HG03558 (cell line): ENCODE measurements at regions not wholly inside any gene's neighbourhood (a gene's known extent, or its start where the extent isn't known, plus 50 kb on each side); places are given as distances from the start of the nearest gene placed in this dataset.

ENCODE experiments used
- ATAC-seq: cut with Tn5 transposase; IDR thresholded peaks from one replicate; pipeline ENCODE4 v1.9.1; 2021; ENCODE audit warnings: moderate number of reproducible peaks; ENCODE audit not compliant: unreplicated experiment; ENCODE audit errors: extremely low read depth

DNA sequence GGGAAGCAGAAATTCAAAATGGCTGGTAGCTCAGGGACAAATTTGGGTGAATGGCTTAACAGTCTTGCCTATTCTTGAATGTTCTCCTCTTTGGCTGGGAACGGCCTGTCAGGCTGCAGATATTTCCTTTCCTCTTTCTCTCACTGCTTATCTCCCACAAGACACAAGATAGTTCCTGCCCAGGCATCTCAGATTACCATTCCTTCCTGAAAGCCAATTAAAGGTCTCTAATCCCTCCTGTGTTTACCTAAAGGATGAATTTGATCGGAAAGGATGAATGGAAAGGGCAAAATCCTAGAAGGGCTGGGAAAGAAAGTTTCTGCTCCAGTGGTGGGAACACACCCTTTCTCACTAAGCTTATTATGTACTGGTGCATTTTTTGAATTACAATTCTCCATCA lies 95.9 kb upstream of the JAG1 start:
- ATAC-seq = no peak

DNA sequence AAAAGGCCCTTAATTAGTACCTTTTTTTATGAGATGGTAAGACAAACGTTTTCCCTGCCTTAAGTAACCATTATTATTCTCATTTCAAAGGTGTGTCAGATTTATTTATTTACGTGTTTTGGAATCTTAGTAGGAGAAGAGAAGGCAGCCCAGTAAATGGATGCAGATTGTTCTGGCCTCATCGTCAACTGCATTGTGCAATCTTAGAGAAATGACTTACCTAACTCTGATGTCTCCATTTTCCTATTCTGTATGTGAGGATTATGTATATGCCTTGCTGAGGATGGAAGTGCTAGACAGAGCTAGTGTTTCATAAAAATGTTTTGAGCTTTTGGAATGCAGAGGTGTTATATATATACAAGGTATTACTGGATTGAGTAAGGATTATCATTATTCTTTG lies 97.0 kb upstream of the JAG1 start:
- ATAC-seq = no peak

DNA sequence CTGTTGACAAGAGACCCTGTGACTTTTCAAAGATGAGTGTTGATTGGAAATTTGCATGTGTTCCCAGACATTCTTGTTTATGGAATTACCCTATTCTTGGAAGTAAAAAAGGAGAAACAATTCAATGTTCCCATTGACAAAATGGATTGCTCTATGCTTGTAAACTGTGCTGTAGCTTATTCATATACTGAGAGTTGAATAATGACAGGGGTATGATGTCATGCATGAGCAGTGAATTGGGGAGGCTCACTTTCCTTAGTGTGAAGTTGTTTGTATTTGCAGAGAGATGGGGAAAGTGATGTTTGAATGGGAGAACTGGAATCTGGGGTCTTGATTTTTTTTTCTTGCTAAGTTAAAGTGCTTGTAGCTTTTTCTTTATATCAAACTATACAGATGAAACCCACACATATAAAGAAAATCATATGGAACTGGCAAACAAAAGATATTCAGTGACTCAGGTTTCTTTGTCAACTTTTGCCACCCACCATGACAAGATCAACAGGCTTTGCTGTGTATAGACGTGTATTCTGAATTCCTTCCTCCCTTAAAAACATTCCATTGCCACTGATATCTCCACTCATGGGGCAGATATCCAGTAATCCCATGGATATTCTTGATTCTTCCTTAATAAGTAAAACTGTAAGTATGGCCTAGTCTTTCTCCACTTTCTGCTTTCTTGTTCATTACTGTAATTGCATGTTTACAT lies 97.8 kb upstream of the JAG1 start:
- no peak for ATAC-seq

DNA sequence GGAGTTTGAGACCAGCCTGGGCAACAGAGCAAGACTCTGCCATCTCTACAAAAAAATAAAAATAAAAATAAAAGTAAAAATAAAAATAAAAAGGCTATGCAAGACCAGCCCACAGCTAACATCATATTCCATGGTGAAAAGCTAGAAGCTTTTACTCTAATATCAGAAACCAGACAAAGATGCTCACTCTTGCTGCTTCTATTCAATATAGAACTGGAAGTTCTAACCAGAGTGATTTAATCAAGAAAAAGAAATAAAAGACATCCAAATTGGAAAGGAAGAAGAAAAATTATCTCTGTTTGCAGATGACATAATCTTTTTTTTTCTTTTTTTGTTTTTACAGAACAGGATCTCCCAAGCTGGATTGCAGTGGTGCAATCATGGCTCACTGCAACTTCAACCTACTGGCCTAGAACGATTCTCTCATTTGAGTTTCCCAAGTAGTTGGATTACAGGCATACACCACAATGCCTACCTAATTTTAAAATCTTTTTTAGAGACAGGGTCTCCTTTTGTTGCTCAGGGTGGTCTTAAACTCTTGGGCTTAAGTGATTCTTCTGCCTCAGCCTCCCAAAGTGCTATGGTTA lies 100.7 kb upstream of the JAG1 start:
- ATAC-seq = no peak

DNA sequence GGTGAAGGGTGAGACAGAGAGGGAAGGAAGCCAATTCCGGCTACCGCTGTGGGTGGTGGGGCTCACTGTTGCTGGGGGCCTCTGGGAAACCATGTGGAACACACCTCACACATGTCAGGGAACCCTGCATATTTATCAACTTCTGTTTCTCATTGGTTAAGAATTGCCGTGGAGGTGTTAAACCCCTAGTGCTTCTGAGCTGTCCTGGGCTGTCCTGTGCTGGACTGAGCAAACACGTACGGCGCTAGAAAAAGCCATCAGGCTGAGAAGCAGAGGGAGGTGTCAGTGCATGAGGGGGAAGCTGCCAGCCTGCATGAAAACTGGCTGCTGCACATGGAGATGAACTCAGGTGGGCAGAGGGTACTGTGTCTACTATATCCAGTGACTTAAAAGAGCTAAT lies 103.9 kb upstream of the JAG1 start:
- ATAC-seq = no peak

DNA sequence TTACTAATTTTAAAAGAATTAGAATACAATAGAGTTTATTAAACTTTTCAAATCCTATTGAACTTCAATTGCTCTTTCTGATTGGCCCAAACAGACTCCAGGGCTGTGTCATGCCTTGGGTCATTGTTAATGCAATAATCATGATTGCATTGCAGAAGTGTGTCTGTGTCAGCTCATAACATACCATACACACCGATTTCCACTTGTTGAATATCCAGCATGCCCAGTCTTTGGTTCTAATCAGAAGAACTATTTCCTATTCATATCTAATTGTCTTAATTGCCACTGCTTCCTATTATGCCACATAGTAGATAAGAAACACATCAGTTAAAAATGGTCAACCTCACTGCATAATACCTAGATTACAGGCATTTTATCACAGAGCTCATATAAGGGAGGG lies 106.1 kb upstream of the JAG1 start:
- no peak for ATAC-seq

DNA sequence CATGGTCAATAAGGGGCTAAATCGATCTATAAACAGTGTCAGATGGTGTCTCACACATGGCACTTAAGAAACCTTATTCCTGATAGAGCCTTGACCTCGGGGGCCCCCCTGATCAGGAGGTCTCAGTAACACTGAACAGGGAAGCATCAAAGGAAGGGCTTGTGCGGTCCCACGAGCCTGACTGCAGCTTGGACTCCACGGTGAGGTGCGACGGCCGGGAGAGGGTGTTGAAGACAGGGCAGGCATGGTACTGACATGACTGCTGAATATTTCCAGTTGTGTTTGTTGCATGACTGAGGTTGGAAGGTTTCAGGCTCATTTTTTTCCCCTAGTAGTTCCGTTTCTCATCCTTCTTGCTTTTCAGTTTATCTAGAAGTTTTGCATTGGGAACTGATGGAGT lies 107.1 kb upstream of the JAG1 start:
- no peak for ATAC-seq

DNA sequence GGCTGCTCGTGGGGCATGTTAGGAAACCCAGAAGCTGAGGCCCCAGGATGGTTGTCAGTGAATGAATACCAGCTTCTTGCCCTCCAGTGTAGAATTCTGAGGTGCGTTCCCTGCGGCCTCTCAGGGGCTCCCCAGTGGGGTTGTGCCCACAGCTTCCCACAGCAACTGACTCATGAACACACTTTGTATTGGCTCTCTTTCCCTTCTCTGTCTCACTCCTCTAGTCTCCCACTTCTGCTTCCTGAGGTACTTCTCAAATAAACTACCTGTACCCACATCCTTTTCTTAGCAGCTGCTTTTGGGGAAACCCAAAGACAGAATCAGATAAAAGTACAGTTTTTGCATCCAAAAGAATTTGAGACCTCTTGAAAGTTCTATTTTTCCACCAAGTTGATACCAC lies 107.7 kb upstream of the JAG1 start:
- no peak for ATAC-seq

DNA sequence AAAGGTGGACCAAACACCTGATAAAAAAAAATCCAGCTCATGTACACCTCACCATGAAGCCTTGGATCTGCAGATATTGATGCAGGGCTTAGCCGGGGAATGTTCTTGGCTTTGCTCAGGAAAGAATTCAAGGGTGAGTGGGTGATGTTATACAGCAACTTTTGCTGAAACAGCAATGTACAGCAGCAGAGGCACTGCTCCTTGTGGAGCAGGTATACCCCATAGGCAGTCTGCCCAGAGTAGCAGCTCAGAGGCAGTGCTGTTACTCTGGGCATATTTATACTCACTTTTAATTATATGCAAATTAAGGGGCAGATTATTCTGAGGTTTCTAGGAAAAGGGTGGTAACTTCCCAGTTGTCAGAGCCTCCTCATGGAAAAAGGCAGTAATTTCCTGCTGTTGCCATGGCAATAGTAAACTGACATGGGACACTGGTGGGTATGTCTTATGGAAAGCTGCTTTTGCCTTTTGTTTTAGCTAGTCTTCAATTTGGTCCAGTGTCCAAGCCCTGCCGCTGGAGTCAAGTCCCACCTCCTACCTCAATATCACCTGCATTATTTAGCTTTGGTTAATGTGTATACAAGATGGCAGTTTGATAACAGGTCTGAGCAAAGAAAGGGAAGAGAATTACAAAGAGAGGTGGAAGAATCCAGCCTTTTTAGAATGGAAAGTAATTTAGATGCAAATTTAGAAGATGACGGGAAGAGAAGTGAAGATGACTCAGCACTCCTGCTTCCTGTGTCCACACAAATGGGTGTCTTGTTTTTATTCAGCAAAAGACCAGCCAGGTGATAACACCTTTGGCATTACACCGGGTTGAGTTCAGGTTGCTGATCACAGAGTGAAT lies 110.1 kb upstream of the JAG1 start:
- no peak for ATAC-seq

DNA sequence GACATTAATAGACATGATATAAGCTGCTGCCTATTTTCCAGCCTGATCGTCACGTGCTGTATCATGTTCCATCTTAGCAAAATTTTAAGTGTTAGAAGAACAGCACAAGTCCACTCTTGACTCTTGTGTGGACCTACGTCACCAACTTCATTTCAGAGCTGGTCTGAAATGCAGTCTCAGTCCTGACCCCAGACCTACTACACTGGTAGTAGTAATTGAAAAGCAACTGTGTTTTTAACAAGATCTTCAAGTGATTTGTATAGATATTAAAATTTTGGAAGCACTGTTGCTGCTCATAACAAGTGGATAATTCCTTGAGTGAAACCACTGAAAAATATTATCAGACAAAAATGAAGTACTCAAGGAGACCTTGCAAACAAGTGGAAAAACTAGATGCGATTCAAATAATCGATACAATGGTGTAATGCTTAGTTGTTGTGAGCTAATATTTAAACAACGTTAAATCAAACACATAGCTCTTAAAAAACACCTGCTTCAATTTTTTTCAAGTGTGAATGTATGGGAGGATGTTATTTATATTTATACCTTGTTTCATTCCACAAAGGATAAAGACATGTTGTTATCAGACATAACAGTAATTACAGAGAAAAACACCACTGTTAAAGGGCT lies 110.9 kb upstream of the JAG1 start:
- no peak for ATAC-seq

DNA sequence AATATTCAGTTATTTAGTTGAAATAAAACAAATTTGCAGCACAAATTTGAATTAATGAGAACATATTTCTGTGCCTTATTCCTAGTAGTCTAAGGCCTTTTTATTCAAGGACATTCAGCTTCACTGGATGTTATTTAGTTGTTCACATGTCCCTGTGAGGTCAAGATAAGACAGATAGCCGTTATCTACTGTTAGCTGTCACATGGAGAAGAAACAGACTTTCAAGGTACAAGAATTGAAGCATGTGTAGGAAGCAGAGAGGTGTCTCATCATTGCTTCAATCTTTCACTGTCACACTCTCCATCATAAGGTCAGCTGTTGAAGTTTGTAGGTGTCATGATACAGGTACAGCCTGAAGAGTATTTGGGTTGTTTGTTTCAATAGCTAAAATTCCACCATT lies 112.9 kb upstream of the JAG1 start:
- ATAC-seq = no peak

DNA sequence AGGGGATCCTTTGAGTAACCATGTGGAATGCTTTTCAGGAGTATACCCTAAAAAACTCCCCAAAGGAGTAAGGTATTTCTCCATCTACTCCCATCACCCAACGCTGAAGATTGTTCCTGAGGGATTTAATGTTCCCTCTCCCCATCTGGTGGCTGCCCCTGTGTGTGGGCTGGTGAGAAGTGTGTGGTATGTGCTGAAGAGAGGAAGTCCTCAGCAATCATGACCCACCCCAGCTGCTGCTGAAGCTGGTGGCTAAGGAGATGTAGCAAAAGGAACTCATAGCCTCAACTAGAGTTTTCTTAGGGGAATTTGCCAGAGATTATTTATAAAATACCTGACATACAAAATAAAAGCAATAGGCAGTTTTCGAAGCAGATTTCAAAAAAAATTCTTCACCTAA lies 114.3 kb upstream of the JAG1 start:
- no peak for ATAC-seq

DNA sequence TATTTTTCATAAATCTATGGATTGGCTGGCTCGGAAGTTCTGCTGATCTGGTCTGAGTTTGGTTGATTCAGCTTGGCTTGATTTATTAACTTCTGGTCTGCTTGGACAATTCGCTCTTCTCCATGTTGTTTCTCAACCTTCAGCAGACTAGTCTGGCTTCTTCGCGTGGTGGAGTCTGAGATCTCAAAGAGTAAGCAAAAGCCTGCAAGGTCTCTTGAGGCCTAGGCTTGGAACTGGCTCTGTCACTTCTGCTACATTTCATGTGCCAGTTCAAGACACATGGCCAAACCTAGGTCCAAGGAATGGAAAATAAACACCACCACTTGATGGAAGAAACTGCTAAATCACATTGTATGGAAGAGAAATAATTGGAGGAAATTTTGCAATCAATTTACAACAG lies 115.1 kb upstream of the JAG1 start:
- no peak for ATAC-seq

DNA sequence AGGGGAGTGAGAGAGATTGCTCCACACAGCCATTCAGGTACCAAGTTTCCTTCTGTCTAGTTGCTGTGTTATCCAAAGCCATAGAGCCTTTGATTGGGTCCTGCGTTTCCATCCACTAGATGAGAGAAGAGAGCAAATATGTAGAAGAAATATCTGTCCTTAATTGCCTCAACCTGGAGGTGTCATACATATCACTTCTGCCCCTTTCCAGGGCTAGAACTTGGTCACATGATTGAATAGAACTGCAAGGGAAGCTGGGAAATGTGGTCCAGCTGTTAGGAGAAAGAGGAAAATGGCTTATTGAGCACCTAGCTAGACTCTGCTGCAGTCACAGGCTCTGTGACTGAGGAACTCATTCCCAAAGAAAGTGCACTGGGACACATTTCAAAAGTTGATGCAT lies 115.6 kb upstream of the JAG1 start:
- ATAC-seq = no peak

DNA sequence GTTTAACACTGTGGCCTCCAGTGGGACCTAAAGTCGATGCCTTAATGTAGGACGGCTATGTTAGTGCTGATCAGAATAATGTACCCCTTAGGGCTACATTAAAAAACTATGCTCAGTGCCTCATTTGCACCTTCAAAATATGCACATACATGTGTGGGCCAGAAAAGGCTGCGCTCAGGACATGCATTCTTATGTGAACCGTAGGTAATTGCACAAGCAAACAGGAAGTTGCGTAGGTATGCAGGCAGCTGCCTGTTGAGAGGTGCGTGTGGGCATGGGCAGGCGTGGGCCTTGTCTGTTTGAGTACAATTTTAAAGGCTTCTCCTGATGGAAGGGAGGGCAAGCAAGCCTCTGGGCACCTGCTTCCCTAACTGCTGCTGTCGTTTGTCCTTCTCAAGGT lies 116.2 kb upstream of the JAG1 start:
- ATAC-seq = no peak

DNA sequence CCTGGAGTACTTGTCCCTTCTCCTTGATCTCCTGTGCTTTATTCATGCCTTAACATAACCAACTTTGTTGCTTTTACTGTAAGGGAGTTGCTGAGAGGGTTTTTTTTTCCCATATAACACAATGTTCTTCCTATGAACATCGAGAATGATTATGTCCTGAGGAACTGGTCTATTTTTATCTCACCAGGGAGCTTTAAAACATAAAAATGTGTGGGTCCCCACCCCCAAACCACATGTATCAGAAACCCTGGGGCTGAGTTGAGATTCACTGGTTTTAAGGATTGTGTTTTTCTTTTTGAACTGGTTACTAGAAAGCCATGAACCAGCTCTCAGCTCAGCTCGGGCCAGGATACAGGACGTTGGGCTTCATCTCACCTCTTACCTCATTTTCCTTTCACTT lies 118.5 kb upstream of the JAG1 start:
- ATAC-seq = no peak

DNA sequence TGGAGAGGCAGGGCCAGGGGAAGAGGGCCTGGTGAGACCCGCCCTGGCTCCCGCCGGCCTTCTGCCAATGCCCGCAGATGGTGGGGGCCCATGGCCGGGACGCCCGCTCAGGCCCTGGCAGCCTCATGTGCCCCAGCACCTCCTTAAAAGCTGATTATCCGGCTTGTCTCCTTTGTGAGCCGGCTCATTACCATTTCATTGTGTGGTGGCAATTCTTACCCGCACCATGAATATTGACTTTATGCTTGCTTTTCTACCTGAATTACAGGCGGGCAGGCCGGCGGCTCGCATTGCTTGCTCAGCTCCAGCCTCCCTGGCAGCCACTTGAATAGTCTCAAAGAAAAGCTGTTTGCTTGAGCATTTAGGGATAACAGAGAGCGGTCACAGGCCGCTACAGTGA lies 120.0 kb upstream of the JAG1 start:
- ATAC-seq = no peak

DNA sequence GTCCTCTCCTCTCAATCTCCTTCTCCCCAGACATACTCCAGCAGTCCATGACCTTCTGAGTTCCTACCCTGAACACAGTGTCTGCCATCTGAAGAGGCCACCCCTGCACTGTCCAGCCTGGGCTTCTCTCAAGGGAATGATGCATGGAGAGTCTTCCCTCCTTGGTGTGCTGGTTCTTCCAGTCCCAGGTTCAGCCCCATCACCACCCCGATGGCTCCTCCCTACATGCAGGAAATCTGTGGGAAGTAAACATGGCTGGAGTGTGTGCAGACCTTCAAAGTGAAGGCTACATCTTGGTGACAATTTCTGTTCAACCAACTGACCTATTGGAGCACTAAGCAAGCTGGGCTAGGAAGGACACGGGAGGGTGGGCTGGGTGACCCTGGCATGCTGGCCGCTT lies 121.0 kb upstream of the JAG1 start:
- ATAC-seq = no peak

DNA sequence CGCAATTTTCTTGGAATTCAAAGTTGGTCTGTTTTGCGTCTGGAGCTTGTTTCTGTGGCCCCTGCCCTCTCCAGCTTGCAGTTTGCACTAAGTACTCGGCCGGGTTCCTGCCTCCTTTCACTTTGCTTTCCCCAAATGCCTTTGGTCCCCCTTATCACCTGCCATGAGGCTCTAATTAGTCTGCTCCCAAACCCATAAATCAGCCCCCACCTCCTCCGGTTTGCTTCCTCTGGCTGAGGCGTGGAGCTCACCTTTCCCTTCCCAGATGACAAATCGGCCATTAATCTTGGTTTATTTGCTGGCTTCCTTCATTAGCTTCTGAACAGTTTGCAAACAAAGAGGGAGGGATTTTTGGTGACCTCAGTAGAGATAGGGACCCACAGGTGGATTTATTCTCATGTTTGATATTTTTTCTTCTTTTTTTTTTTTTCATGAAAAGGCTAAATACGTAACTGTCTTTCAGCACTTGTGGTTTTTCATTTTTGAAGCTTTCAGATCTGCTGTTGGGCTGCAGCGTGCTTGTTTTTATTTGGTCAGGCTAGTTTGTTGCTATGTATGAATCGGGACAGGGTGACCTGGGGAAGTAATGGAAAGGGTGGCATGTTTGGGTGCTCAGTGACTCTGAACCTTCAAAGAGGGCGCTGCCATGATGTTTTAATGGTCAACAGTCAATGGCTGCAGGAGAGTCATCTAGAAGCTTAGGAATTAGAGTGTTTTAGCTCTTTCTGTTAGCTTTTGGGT lies 121.7 kb upstream of the JAG1 start:
- ATAC-seq = no peak

DNA sequence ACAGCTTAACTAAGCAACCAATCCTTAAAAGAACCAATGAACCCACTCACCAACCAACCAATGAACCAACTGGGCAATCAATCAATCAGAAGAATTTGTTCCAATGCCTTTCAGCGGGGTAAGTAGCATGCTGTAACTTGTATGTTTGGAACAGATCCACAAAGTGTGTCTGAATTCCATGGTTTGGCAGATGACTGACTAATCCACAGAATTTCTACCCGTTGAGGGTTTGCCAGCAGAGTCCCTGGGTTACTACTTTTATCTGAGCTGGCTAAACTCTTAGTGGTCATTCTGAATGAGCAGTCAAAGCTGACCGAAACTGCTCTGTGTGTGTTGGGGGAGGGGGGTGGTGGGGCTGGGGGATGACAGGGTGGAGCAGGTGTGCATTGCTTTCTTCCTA lies 125.0 kb upstream of the JAG1 start:
- no peak for ATAC-seq

DNA sequence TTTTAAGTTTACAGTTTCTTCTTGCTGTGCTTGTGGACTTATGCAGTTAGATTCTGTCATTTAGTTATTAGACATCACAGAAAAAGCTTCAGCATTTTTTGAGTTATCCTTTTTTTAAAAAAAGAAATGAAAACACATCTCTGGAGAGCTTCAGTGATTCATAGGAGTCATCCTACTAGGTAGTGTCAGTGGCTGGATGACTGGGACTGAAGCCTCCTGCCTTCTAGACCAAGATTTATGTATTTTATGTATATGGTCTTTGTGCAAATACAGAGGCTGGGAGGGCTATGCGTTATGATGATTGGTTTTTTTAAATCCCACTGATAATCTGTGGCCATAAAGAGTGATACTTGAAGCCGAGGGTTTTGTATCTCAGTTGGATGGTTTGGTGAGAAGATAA lies 125.9 kb upstream of the JAG1 start:
- no peak for ATAC-seq
